Ureter (tissue), 1 donor: ENCODE measurements at regions not wholly inside any gene's neighbourhood (a gene's known extent, or its start where the extent isn't known, plus 50 kb on each side); places are given as distances from the start of the nearest gene placed in this dataset.

Source experiments
- DNase-seq: peaks from one replicate; pipeline ENCODE4 v3.0.0-alpha.2; 2020; ENCODE audit warnings: low spot score
- donor health status: DM: yes; HTN: yes; CAD: no.

DNA sequence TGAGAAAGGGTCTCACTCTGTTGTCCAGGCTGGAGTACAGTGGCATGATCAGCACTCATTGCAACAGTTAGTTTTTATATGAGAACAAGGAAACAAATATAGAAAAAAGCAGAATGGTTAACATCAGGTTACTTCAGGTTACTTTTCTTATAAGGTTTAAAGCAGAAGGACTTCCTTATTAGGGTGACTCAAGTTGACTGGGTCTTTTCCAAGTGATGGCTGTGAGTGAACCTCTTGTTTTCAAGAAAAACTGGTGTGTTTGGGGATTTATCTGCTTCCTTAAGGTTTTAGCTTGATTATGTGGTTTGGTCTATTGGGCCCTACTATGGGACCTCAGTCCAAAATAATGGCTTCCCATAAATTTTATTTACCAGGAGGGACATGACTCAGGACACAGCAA is 99.2 kb downstream of the ARRDC3 start:
- no peak for DNase-seq

DNA sequence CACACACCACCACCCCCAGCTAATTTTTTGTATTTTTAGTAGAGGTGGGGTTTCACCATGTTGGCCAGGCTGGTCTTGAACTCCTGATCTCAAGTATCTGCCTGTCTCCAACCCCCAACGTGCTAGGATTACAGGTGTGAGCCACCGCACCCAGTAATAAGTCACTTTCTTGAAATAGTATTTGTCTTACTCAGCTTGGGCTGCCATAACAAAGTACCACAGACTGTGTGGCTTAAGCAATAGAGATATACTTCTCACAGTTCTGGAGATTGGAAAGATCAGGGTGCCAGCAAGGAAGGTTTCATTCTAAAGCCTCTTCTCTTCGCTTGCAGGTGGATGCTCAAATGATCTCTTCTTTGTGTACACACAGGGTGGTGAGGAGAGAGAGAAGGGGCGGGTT is 99.8 kb downstream of the ARRDC3 start:
- DNase-seq, result no peak

DNA sequence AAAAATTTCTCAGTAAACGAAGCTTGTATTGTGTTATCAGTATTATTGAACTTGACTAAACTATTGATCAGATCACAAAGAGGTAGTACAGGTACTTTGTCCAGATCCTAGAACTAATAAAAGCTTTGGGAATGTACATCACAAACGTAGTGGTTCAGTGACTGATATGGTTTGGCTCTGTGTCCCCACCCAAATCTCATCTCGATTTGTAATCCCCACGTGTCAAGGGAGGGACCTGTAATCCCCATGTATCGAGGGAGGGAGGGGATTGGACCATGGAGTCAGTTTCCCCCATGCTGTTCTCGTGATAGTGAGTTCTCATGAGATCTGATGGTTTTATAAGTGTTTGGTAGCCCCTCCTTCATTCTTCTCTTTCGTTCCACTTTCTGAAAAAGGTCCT is 100.9 kb downstream of the ARRDC3 start:
- DNase-seq, result no peak

DNA sequence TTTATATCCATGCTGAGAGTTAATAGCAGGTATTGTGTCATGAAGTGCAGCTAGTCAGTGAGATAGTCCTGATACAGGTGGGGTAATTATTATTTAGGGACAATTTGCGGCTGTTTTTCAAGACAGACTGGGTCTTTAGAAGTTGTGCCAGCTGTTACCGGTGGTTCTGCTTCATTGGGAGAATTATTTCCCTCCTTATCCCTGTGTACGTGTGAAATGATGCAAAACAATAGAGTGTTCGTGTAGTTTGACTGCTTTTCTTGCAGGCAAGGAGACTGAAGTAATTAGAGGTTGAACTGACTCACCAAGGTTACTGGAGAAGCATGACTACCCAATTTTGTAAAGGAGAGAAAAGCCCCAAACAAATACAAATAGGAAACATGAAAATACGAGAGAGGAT is 101.7 kb downstream of the ARRDC3 start:
- DNase-seq, result no peak

DNA sequence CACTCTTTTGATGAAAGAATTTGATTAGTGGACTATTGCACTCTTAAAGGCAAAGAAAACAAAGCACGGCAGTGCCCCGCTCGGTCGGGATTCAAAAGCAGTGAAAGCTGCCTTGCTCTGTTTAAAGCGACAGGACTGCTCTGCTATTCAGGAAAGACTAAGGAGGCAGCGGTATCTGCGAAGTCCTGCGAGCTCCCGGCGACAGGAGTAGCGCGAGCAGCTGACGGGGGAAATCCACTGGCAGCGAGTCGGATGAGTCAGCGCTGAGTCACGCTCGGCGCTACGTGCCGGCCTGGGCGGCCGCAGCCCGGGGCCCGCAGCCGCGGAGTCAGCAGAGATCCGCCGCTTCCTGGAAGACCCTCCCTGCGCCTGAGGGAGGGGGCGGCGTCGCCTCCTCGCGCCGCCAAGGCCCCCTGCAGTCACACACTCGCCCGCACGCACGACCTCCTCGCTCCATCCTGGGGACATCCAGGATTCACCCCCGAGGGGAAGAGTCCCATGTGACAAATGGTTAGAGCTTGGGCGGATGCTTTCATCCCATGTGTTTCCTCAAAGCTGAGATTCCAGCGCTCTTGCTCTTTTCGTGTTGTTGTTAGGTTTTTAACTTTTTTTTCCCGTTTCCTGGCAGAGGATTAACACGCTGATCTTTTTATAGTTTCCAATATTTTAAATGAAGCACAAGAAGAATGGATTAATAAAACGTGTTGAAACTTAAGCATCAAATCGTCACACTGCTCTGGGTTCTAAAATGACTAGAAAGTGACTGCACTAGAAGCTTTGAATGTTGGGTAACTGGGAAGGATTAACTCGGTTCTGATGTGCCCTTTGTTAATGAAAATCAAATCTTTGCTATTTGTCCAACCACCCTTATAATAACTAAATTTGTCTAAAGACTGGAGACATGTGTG is 102.5 kb downstream of the ARRDC3 start:
- peak; percentile 97 for DNase-seq

DNA sequence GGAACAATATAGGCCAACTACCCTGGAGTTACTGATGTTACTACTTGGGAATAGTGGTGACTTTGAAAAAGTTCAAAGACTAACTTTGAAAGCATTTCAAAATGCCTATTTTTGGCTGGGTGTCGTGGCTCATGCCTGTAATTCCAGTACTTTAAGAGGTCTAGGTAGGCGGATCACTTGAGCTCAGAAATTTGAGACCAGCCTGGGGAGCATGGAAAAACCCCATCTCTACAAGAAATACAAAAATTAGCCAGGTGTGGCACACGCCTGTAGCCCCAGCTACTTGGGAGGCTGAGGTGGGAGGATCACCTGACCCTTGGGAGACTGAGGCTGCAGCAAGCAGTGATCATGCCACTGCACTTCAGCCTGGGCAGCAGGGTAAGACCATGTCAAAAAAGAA is 105.3 kb downstream of the ARRDC3 start:
- DNase-seq, result no peak

DNA sequence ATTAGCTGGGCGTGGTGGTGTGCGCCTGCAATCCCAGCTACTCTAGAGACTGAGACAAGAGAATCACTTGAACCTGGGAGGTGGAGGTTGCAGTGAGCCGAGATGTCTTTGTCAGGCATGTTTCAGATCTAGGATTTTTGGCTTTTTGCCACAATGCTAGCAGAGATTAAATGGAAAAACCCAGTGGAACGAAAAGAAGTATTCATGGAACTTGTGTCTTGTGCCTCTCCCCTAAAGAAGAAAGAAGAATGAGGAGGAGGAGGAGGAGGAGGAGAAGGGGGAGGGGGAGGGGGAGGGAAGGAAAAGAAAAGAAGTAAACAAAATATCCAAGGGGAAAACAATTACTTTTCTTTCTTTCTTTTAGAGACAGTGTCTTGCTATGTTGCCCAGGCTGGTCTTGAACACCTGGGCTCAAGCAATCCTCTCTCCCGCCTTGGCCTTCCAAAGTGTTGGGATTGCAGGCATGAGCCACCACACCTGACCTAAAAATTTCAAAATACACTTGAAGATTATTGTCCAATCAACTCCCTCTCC is 106.0 kb downstream of the ARRDC3 start:
- no peak for DNase-seq

DNA sequence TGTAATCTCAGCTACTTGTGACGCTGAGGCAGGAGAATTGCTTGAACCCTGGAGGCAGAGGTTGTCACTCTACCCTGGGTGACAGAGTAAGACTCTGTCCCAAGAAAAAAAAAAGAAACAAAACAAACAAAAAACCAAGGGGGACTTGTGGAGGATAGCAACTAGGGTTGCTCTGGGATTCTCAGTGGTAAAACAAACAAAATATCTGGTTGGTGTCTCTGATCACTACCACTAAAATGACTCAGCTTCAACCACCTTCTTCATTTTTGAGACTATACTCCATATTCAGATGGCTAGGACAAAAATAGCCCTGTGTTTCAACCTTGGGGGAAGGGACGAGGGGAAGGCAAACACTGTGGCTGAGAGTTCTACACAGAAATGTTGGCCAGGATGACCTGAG is 110.3 kb downstream of the ARRDC3 start:
- no peak for DNase-seq

DNA sequence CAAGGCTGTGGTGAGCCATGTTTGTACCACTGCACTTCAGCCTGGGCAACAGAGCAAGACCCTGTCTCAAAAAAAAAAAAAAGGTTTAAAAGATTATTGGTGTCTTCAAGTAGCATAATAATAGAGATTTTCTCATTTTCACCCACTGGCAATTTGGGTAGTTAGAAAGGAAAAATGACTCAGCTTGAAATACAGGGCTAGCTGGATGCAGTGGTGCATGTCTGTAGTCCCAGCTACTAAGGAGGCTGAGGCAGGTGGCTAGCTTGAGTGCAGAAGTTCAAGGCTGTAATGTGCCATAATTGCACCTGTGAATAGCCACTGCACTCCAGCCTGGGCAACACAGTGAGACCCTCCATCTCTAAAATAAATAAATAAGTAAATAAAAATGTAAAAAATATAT is 111.1 kb downstream of the ARRDC3 start:
- DNase-seq, result no peak

DNA sequence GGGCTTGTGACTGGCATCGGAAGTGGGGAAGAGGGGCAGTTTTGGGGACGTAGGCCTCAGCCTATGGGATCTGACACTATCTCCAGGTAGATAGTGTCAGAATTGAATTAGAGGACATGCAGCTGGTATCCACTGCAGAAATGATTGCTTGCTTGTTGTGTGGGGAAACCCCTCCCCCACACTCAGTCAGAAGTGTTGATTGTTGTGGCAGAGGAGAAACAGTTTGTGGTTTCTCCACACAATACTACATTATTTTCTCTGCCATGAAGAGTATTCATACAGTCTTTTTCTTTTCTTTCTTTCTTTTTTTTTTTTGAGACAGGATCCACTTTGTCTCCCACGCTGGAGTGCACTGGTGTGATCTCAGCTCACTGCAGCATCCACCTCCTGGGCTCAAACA is 113.9 kb downstream of the ARRDC3 start:
- DNase-seq, result no peak

DNA sequence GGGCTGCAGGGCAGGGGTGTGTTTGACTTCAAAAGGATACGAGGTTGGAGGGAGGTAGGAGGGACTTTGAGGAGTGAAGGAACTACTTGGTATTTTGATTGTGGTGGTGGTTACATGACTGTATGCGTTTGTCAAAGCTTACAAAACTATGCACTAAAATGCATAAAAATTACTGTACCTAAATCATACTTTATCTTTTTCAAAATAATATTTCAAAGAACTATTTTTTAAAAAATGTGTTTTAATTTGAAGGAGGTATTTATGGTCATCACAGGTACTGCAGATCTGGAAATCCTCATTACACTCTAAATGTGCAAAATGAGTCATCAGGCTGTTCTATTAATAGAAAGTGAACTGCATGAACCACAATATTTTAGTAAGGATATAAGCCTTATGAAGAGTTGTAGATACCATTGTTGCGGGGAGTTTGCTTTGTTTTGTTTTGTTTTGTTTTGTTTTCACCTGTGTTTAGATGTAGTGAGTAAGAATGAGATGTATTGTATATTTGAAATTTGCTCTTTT is 116.9 kb downstream of the ARRDC3 start:
- no peak for DNase-seq

DNA sequence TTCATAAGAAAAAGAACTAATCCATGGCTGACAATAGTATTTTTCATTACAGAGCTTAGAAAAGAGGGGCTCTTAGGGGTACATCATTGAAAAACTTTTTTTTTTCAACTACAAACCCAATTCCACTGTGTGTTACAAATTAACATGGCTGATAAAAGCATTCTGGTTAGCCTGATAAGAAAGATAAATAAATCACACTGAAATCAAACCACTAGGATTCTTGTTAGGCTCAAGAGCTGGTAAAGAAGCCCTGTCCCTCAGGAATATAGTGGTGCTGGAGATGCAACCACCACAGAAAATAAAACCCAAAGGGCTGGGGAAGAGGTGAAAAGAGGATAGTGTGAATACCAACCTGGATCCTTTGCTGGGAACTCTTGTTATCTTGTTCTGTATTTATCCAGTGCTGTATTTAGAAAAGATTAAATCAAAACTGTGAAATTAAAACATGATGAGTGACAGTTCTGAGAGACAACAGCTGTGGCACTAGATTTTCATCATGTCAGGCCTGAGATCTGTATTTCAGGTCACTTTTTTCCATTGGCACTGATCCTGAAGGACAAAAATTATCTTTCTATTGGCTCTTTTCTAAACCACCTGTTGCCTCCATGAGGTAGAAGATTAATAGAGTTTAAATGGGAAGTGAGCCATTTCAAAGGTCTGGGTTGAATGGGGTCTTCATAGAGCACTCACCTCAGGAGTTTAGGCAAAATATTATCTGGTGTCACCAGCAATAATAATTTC is 118.6 kb downstream of the ARRDC3 start:
- no peak for DNase-seq

DNA sequence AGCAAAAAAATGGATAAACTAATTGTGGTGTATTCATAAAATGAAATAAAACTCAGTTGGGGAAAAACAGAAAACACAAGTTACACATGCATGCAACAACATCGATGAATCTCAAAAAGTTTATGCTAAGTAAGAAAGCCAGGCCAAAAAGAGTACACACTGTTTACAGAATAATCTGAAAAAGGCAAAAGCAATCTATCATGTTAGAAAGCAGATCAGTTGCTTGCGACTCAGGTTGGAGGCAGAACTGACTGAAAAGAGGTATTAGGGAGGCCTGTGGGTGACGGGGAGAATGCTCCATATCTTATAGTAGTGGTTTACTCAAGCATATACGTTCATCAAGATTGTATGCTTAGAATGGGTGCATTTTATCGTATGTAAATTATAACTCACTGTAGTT is 119.2 kb downstream of the ARRDC3 start:
- DNase-seq, result no peak

DNA sequence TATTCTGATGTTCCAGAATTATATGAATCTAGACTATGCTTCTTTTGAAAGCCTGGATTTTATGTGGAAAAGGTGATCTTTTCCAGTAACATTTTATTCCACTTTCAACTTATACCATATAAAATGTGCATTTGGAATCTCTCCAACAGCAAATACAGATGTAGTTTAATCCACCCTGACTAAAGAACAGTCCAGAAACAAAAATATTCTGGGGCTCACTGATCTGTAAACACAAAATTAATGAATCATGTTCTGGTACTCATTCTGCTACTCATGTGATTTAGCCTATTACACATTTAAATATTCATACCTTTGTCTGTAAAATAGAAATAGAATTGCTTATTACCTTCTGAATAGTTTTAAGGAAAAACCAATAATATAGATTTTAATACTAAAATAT is 125.8 kb downstream of the ARRDC3 start:
- DNase-seq, result no peak

DNA sequence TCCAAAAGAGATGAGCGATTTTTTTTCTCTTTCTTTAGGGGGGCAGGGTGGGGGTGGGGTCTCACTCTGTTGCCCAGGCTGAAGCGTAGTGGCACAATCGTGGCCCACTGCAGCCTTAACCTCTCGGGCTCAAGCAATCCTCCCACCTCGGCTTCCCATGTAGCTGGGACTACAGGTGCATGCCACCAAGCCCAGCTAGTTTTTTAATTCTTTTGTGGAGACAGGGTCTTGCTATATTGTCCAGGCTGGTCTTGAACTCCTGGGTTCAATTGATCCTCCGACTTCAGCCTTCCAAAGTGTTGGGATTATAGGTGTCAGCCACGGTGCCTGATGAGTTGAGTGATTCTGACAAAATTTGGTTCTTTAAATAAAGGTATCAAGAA is 127.0 kb downstream of the ARRDC3 start:
- DNase-seq, result no peak

DNA sequence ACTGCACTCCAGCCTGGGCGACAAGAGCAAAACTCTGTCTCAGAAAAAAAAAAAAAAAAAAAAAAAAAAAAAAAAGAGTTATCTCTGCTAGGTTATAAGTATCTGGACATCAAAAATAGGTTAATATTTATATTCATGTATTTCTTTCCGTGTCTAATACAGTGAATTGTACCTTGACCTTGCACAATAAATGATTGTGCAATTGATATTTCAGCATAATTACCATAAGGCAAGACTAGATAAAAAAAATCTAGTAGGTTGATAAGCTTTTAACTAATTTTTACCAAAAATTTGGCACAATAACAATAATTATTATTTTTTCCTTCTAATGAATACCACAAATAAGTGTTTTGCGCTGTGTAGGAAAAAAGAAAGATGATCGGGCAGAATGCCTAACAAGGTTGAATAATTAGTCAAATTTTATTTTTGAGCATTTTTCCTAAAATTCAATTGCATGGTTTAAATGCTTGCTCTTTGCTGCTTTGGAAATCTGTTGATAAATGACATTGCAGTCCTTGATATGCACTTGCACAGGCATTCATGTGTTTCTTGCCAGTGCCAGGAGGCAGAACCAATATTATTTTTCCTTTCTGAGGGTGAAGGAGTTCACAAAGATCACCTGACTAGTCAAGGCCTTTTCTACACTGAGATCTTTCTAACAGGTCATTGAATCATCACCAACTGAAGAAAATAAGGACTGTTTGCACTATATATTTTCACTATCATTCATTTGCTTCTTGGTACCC is 127.5 kb downstream of the ARRDC3 start:
- no peak for DNase-seq

DNA sequence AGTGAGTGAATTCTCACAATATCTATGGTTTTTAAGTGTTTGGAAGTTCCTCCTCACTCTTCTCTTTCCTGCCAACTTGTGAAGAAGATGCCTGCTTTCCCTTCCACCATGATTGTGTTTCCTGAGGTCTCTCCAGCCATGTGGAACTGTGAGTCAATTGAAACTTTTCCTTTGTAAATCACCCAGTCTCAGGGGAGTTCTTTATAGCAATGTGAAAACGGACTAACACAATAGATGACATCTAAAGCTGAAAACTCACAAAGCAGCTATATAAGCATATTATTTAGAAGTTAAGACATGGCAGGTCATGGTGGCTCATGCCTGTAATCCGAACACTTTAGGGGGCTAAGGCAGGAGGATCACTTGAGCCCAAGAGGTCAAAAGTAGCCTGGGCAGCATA is 130.2 kb downstream of the ARRDC3 start:
- DNase-seq, result no peak

DNA sequence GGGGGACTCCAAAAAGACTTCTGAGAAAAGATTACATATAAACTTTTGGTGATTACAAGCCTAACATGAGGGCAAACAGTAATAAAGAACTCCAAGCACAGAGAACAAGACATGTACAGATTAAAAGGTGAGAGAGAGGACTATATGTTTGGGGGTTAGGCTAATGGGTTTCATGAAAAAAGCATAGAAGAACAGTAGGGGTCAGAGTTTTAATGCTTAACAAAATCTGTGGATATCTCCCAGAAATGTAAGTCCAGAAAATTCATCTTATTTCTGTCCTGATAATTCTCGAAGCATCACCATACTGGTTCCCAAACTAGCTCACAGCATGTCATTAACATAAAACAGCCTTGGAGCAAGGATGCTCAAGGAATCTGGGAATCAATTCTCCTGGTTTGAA is 137.2 kb downstream of the ARRDC3 start:
- no peak for DNase-seq

DNA sequence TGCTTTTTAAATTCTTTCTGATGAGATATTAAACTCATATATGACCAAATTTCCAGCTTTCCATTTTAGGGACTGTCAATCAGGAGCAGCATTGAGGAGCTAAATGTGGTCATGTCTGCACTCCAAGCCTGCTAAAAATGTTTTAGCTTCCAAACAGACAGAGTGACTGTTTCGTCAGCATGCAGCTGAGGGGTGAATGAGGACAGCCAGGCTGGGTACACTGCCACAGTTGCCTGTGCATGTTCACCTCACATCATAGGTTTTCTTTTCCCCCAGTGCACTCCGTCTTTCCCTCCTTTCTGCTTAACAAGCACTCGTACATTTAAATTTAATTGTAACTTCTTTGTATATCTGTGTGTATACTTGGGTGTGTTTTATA is 138.1 kb downstream of the ARRDC3 start:
- DNase-seq, result no peak

DNA sequence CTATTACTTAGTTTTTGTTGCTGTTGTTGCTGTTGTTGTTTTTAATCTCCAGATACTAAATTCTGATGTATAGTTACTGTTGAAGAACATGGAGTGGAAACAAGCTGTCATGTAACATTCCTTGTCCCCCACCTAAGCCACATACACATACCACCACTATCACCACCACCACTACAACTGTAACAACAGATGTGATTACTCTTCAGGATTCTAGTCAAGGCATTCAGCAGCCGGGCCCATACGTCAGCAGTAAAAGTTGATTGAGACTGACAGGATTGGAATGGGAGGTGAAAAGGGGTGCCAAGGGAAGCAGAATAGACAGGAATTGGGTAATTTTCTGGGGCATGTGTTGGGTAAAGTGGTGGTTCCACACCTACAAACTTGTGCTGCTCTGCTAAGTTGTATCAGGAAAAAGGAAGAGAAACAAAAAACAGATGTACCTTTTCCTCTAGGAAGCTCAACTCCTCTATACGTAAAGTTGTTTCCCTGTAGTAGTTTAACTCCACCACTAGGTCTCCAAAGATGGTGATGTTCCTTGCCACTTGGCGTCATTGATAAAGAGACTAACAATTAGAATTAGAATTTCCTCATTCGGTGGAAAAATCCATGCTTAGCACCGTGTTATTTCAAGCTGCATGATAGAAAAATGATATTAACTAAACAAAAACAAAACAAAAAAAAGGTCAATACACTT is 138.6 kb downstream of the ARRDC3 start:
- DNase-seq, result no peak

DNA sequence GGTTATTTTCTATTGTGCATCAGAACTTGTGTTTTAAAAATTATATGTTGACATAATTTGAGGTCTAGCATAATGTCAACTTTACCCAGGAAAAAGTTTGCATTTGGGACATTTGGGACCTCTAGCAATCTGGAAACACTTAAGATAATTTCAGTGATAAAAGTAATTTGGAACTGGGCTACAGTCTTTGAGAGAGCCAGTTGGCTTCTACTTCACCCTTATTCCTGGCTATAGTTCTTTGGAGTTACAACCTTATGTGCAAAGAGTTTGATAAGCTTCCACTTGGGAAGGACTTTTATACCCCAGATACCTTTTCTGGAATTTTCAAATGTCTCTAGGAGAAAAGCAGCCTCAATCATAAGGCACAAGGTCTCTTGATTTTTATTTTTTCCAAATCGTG is 139.3 kb downstream of the ARRDC3 start:
- no peak for DNase-seq

DNA sequence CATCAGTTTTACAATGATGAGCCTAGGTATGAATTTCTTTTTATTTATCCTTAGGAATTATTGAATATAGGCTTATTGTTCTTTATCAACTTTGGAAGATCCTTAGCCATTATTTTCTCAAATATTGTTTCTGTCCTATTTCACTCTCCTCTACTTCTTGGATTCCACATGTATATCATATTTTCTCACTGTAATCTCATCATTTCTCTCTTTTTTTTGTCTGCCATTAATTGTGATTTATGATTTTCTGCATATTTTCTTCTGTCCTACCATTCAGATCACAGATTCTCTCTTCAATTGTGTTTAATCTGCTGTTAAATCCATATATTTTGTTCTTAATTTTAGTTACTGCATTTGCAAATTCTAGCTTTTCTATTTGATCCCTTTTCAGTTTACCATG is 139.8 kb downstream of the ARRDC3 start:
- no peak for DNase-seq
